Smooth muscle cell (in vitro differentiated cells): ENCODE measurements at regions not wholly inside any gene's neighbourhood (a gene's known extent, or its start where the extent isn't known, plus 50 kb on each side); places are given as distances from the start of the nearest gene placed in this dataset.

ENCODE experiments used
- DNase-seq: peaks from one replicate; lab custom pipeline; 2025; ENCODE audit not compliant: unreplicated experiment; lab: John Stamatoyannopoulos, UW
- H2AFZ ChIP-seq: fragments of 200-600 bp; sonication (generic); 2 replicates; pipeline ENCODE4 v1.6.0; 2016; ENCODE audit warnings: antibody characterized with exemption, low read depth, mild to moderate bottlenecking
- H3F3A ChIP-seq: fragments of 200-600 bp; sonication (generic); 2 replicates; pipeline ENCODE4 v1.6.0; 2017; ENCODE audit warnings: antibody characterized with exemption, low read depth
- H3K27ac ChIP-seq: fragments of 200-600 bp; sonication (generic); 2 replicates; pipeline ENCODE4 v1.5.1; 2016; ENCODE audit warnings: low read depth, mild to moderate bottlenecking
- H3K27me3 ChIP-seq: fragments of 200-600 bp; sonication (generic); 2 replicates; pipeline ENCODE4 v1.6.1; 2016; ENCODE audit warnings: low read depth, mild to moderate bottlenecking
- H3K36me3 ChIP-seq: fragments of 200-600 bp; sonication (generic); 2 replicates; pipeline ENCODE4 v1.5.1; 2016; ENCODE audit warnings: low read depth
- H3K4me1 ChIP-seq: fragments of 200-600 bp; sonication (generic); 2 replicates; pipeline ENCODE4 v1.5.1; 2016; ENCODE audit warnings: low read depth
- H3K4me2 ChIP-seq: fragments of 200-600 bp; sonication (generic); 2 replicates; pipeline ENCODE4 v1.6.0; 2016; ENCODE audit warnings: mild to moderate bottlenecking
- H3K4me3 ChIP-seq: fragments of 200-600 bp; sonication (generic); 2 replicates; pipeline ENCODE4 v1.5.1; 2016; ENCODE audit warnings: mild to moderate bottlenecking
- H3K79me2 ChIP-seq: fragments of 200-600 bp; sonication (generic); 2 replicates; pipeline ENCODE4 v1.6.0; 2016; ENCODE audit warnings: low read depth, mild to moderate bottlenecking
- H3K9ac ChIP-seq: fragments of 200-600 bp; sonication (generic); 2 replicates; pipeline ENCODE4 v1.6.0; 2016; ENCODE audit warnings: low read depth
- H3K9me3 ChIP-seq: fragments of 200-600 bp; sonication (generic); replicated peaks from 2 replicates; pipeline ENCODE4 v1.5.1; 2016; ENCODE audit warnings: low read depth
- H4K20me1 ChIP-seq: fragments of 200-600 bp; sonication (generic); 2 replicates; pipeline ENCODE4 v1.6.0; 2016; ENCODE audit warnings: low read depth
- WGBS: methylation state at CpG from one replicate; pipeline ENCODE4 v1.1.7; 2016; ENCODE audit warnings: low lambda C conversion rate; 5-methylcytosine and 5-hydroxymethylcytosine counted together
- TF ChIP-seq, protein P1 (sequence below): fragments of 200-600 bp; sonication (generic); IDR thresholded peaks from 2 replicates; pipeline ENCODE4 v1.5.1; 2017; ENCODE audit warnings: borderline replicate concordance, mild to moderate bottlenecking, antibody characterized with exemption; ENCODE audit not compliant: insufficient read depth, poor library complexity, severe bottlenecking

GRCh38 chr7:68038621-68039314, 1042.1 kb downstream of the TYW1 start:
- WGBS = 27% methylated on average over 4 of the region's 4 CpGs
- Histone ChIP-seq H3K79me2 (no peaks in the 10 kb centered on the region), H3K4me2 (peak overlapping the region; percentile 56), H3K4me3 (no peak overlapping the region), H3F3A (peaks cover 9% of the 10 kb centered on the region), H2AFZ (no peak overlapping the region), H3K9me3 (no peaks in the 10 kb centered on the region), H3K36me3 (no peaks in the 10 kb centered on the region), H3K9ac (peak overlapping the region; percentile 27), H3K4me1 (no peaks in the 10 kb centered on the region), H3K27ac (peak overlapping the region; percentile 79), H3K27me3 (no peaks in the 10 kb centered on the region), H4K20me1 (no peaks in the 10 kb centered on the region)
- TF ChIP-seq, protein P1, sequence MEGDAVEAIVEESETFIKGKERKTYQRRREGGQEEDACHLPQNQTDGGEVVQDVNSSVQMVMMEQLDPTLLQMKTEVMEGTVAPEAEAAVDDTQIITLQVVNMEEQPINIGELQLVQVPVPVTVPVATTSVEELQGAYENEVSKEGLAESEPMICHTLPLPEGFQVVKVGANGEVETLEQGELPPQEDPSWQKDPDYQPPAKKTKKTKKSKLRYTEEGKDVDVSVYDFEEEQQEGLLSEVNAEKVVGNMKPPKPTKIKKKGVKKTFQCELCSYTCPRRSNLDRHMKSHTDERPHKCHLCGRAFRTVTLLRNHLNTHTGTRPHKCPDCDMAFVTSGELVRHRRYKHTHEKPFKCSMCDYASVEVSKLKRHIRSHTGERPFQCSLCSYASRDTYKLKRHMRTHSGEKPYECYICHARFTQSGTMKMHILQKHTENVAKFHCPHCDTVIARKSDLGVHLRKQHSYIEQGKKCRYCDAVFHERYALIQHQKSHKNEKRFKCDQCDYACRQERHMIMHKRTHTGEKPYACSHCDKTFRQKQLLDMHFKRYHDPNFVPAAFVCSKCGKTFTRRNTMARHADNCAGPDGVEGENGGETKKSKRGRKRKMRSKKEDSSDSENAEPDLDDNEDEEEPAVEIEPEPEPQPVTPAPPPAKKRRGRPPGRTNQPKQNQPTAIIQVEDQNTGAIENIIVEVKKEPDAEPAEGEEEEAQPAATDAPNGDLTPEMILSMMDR = no peak
- DNase-seq = no peak

DNA sequence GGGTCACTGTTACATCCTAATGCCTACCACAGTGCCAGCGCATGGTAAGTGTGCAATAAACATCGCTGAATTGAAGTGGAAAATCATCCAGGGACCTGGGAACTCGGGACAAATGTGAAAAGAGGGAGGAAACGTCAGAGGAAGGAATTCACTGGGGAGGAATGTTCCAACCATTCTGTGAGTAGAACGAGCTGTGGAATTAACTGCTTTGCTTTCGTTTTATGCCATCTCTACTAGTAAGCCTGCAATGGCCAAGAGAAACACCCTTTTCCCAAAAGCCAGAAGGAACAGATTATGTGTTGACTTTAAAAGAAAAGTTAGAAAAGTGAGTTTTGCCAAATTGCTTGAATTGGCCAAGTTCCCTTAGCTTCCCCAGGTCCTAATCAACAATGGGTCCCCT, 1044.9 kb downstream of the TYW1 start:
- Histone ChIP-seq H3K36me3 (no peaks in the 10 kb centered on the region), H3K27ac (no peak overlapping the region), H4K20me1 (no peaks in the 10 kb centered on the region), H3K4me2 (no peak overlapping the region), H3K9ac (no peak overlapping the region), H3F3A (peaks cover 11% of the 10 kb centered on the region), H3K79me2 (no peaks in the 10 kb centered on the region), H3K4me3 (no peak overlapping the region), H2AFZ (no peak overlapping the region), H3K9me3 (no peaks in the 10 kb centered on the region), H3K27me3 (no peaks in the 10 kb centered on the region), H3K4me1 (no peaks in the 10 kb centered on the region)
- WGBS = 86% methylated on average over 6 of the region's 6 CpGs
- no peak for DNase-seq
- TF ChIP-seq, protein P1 = no peak

DNA sequence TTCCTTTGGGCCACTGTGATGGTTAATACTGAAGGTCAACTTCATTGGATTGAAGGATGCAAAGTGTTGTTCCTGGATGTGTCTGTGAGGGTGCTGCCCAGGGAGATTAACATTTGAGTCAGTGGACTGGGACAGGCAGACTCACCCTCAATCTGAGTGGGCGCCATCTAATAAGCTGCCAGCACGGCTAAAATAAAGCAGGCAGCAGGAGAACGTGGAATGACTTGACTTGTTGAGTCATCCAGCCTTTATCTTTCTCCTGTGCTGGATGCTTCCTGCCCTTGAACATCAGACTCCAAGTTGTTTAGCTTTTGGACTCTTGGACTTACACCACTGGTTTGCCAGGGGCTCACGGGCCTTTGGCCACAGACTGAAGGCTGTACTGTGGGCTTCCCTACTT, 1046.9 kb downstream of the TYW1 start:
- WGBS = 31% methylated on average over 4 of the region's 4 CpGs
- Histone ChIP-seq H2AFZ (no peak overlapping the region), H3F3A (peaks cover 3% of the 10 kb centered on the region), H3K27ac (peak overlapping the region; percentile 58), H3K9me3 (no peaks in the 10 kb centered on the region), H3K4me2 (no peak overlapping the region), H3K9ac (no peak overlapping the region), H4K20me1 (no peaks in the 10 kb centered on the region), H3K4me3 (no peak overlapping the region), H3K79me2 (no peaks in the 10 kb centered on the region), H3K36me3 (no peaks in the 10 kb centered on the region), H3K4me1 (no peaks in the 10 kb centered on the region), H3K27me3 (no peaks in the 10 kb centered on the region)
- TF ChIP-seq, protein P1 = no peak
- no peak for DNase-seq

DNA sequence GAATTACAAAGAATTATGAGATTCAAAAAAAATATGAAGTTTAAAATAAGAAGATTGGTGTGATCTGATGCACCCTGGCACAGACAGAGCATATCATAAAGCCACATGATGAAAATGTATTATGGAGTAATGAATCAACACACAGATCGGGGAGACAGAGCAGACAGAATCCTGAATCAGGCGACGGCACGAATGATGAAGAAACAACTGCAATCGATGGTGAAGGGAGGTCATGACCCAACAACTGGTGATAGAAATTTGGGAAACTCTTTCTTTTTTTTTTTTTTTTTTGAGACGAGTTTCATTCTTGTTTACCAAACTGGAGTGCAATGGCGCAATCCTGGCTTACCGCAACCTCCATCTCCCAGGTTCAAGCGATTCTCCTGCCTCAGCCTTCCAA, 1054.0 kb downstream of the TYW1 start:
- H3K27me3 ChIP-seq = no peaks in the 10 kb centered on the region
- no peak overlapping the region for H3K9ac ChIP-seq
- H2AFZ ChIP-seq = no peak overlapping the region
- no peak overlapping the region for H3K4me2 ChIP-seq
- H4K20me1 ChIP-seq = no peaks in the 10 kb centered on the region
- no peaks in the 10 kb centered on the region for H3F3A ChIP-seq
- no peaks in the 10 kb centered on the region for H3K4me1 ChIP-seq
- H3K36me3 ChIP-seq = no peaks in the 10 kb centered on the region
- WGBS = 98% methylated on average over 9 of the region's 9 CpGs
- H3K4me3 ChIP-seq = no peak overlapping the region
- TF ChIP-seq, protein P1 = no peak
- H3K9me3 ChIP-seq = no peaks in the 10 kb centered on the region
- no peak for DNase-seq
- H3K27ac ChIP-seq = no peak overlapping the region
- H3K79me2 ChIP-seq = no peaks in the 10 kb centered on the region
